ENCODE measurements at regions not wholly inside any gene's neighbourhood (a gene's known extent, or its start where the extent isn't known, plus 50 kb on each side); places are given as distances from the start of the nearest gene placed in this dataset.

DNA sequence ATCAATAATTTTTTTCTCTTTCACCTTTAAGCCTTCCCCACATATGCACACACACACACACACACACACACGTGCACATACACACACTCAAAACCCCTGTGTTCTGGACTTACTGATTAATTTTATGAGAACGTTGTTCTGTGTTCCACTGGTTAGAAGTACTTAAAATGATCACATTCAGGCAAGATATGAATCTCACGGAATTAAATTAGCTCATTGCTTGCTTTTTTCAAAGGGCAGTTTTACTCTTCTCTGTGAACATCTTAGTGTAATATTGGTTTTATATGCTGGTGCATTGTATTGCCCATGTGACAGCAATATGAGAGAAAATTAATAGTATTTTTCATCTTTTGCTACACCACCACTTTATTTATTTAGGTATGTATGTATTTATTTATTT is 377.3 kb upstream of the RBFOX1 start:
- Histone ChIP-seq H3K56ac (ENCODE audit: extremely low read depth, insufficient read depth, low read length) (no peak overlapping the region), H4K5ac (ENCODE audit: low read depth, low read length) (no peak overlapping the region), H3K79me1 (ENCODE audit: low read depth in 1 of 2, low read length in 2 of 2) (no peaks in the 10 kb centered on the region), H4K91ac (ENCODE audit: insufficient read depth, low read depth, low read length) (no peak overlapping the region), H2AK9ac (replicated peaks; ENCODE audit: low read depth, low read length, poor library complexity) (no peak overlapping the region), H3K4me1 (ENCODE audit: control insufficient read depth, insufficient read depth, low read length) (no peaks in the 10 kb centered on the region), H2BK5ac (ENCODE audit: low read depth, low read length, poor library complexity, severe bottlenecking) (no peak overlapping the region), H4K8ac (ENCODE audit: low read depth in 2 of 2, low read length in 2 of 2) (no peak overlapping the region), H3K14ac (replicated peaks; ENCODE audit: low read depth, low read length) (no peak overlapping the region), H2BK120ac (ENCODE audit: low read depth, low read length) (no peak overlapping the region), H2BK20ac (ENCODE audit: low read depth, low read length) (no peak overlapping the region), H3K18ac (ENCODE audit: low read depth, low read length) (no peak overlapping the region), H3K9ac (ENCODE audit: low read depth, low read length) (no peak overlapping the region), H4K20me1 (ENCODE audit: insufficient read depth, low read length) (no peaks in the 10 kb centered on the region), H3K9me1 (ENCODE audit: insufficient read depth, low read length) (no peaks in the 10 kb centered on the region), H3K23ac (ENCODE audit: low read depth, low read length) (no peak overlapping the region), H3K4me3 (ENCODE audit: insufficient read depth, low read depth, low read length) (no peak overlapping the region), H3K4me2 (ENCODE audit: low read depth, low read length) (no peak overlapping the region), H2AFZ (replicated peaks; ENCODE audit: low read length, poor library complexity) (no peak overlapping the region), H2BK15ac (ENCODE audit: low read depth, low read length) (no peak overlapping the region), H3K4ac (ENCODE audit: low read depth, low read length) (no peak overlapping the region), H3K9me3 (ENCODE audit: control insufficient read depth, insufficient read depth, low read length) (peaks cover 10% of the 10 kb centered on the region), H3K27me3 (ENCODE audit: control insufficient read depth, insufficient read depth, low read length) (no peaks in the 10 kb centered on the region), H2AK5ac (ENCODE audit: low read depth, low read length) (no peak overlapping the region), H3K27ac (ENCODE audit: insufficient read depth, low read length) (no peak overlapping the region), H3K36me3 (ENCODE audit: control insufficient read depth, insufficient read depth, low read length) (no peaks in the 10 kb centered on the region)
- ATAC-seq (ENCODE audit: low read depth) (no peak), DNase-seq (no peak)
- in situ Hi-C loops (cut with MboI; ENCODE audit: low sequenced_read_pairs): no loop called here
- BruUV-seq (replicated peaks): no TSS peak
- TF ChIP-seq RAD21 (IDR thresholded peaks at IDR 0.05; ENCODE audit: low read length) (no peak), SMC3 (IDR thresholded peaks at IDR 0.05; ENCODE audit: low read depth, low read length) (no peak), RFX5 (IDR thresholded peaks at IDR 0.05; ENCODE audit: low read depth, low read length) (no peak), MAFK (IDR thresholded peaks at IDR 0.05; ENCODE audit: low read depth, low read length) (no peak), MXI1 (IDR thresholded peaks at IDR 0.05; ENCODE audit: borderline replicate concordance, low read depth, low read length) (no peak), FOS (IDR thresholded peaks at IDR 0.05; ENCODE audit: low read depth, low read length) (no peak), CHD1 (IDR thresholded peaks at IDR 0.05; ENCODE audit: low read depth, low read length) (no peak), USF2 (IDR thresholded peaks at IDR 0.05; ENCODE audit: low read depth, low read length) (no peak), NFE2L2 (IDR thresholded peaks at IDR 0.05; ENCODE audit: low read depth, low read length) (no peak), BHLHE40 (IDR thresholded peaks at IDR 0.05; ENCODE audit: low read depth, low read length) (no peak), RCOR1 (IDR thresholded peaks at IDR 0.05; ENCODE audit: insufficient replicate concordance, low read length) (no peak), CEBPB (IDR thresholded peaks at IDR 0.05; ENCODE audit: low read depth, low read length) (no peak), POLR2A (IDR thresholded peaks at IDR 0.05; ENCODE audit: low read depth, low read length) (no peak), MAZ (IDR thresholded peaks at IDR 0.05; ENCODE audit: borderline replicate concordance, low read depth, low read length) (no peak)
- TF ChIP-seq, protein P1, sequence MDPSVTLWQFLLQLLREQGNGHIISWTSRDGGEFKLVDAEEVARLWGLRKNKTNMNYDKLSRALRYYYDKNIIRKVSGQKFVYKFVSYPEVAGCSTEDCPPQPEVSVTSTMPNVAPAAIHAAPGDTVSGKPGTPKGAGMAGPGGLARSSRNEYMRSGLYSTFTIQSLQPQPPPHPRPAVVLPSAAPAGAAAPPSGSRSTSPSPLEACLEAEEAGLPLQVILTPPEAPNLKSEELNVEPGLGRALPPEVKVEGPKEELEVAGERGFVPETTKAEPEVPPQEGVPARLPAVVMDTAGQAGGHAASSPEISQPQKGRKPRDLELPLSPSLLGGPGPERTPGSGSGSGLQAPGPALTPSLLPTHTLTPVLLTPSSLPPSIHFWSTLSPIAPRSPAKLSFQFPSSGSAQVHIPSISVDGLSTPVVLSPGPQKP (IDR thresholded peaks at IDR 0.05; ENCODE audit: borderline replicate concordance, low read depth, low read length): no peak
- TF ChIP-seq, protein P2, sequence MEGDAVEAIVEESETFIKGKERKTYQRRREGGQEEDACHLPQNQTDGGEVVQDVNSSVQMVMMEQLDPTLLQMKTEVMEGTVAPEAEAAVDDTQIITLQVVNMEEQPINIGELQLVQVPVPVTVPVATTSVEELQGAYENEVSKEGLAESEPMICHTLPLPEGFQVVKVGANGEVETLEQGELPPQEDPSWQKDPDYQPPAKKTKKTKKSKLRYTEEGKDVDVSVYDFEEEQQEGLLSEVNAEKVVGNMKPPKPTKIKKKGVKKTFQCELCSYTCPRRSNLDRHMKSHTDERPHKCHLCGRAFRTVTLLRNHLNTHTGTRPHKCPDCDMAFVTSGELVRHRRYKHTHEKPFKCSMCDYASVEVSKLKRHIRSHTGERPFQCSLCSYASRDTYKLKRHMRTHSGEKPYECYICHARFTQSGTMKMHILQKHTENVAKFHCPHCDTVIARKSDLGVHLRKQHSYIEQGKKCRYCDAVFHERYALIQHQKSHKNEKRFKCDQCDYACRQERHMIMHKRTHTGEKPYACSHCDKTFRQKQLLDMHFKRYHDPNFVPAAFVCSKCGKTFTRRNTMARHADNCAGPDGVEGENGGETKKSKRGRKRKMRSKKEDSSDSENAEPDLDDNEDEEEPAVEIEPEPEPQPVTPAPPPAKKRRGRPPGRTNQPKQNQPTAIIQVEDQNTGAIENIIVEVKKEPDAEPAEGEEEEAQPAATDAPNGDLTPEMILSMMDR (conservative IDR thresholded peaks at IDR 0.05; ENCODE audit: low read depth, low read length): no peak
- ChIA-PET CTCF (no interaction called here), POLR2A (ENCODE audit: unreplicated experiment) (no interaction called here)
- intact Hi-C loops (cut with micrococcal nuclease): no loop called here
- dilution Hi-C loops (cut with HindIII; ENCODE audit: low sequenced_read_pairs, unreplicated experiment): no loop called here
- no CpG with 5 or more reads among the region's 3 CpGs for WGBS, 2 experiments (ENCODE audit: extremely low coverage in 2 of 2, insufficient read length in 1 of 2)
